KOPT-K1 (cell line): ENCODE measurements at regions not wholly inside any gene's neighbourhood (a gene's known extent, or its start where the extent isn't known, plus 50 kb on each side); places are given as distances from the start of the nearest gene placed in this dataset.
"Not testable (repeated sequence)": the region's sequence is repeated elsewhere in the genome, so short reads cannot be mapped to it uniquely, and the experiment has no call there.

Experiments
- H3K27ac ChIP-seq: fragments of 200-600 bp; sonication (generic); 2 replicates; pipeline ENCODE4 v1.5.1; 2016; ENCODE audit warnings: antibody characterized with exemption, mild to moderate bottlenecking, low read depth, low read length; ENCODE audit not compliant: poor library complexity, severe bottlenecking
- H3K36me3 ChIP-seq: fragments of 200-600 bp; sonication (generic); 2 replicates; pipeline ENCODE4 v1.5.1; 2017; ENCODE audit warnings: antibody characterized with exemption, mild to moderate bottlenecking, low read length, moderate library complexity; ENCODE audit not compliant: insufficient read depth
- H3K9me3 ChIP-seq: fragments of 200-600 bp; sonication (generic); 2 replicates; pipeline ENCODE4 v1.5.1; 2017; ENCODE audit warnings: antibody characterized with exemption, low read length, mild to moderate bottlenecking; ENCODE audit not compliant: insufficient read depth, poor library complexity, severe bottlenecking

DNA sequence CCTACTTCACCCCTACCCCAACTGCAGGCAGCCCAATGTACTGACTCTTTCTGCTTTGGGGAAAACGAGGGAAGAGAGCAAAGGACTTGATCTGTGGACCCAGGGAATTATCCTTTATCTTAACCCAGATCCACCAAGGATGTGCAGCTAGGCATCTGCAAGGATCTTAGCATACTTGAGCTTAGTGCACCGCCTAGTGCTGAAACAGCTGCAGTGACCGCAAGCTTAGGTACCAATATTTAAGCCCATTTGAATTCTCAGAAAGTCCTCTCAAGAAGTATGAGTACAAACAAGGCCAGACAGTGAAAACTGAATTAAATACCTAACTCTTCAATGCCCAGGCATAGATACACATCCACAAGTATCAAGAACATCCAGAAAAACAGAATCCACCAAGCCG lies 576.7 kb upstream of the ADAMTS16 start:
- H3K36me3 ChIP-seq = no peaks in the 10 kb centered on the region
- peaks cover 22% of the 10 kb centered on the region for H3K9me3 ChIP-seq
- peak overlapping the region; percentile 65 for H3K27ac ChIP-seq

DNA sequence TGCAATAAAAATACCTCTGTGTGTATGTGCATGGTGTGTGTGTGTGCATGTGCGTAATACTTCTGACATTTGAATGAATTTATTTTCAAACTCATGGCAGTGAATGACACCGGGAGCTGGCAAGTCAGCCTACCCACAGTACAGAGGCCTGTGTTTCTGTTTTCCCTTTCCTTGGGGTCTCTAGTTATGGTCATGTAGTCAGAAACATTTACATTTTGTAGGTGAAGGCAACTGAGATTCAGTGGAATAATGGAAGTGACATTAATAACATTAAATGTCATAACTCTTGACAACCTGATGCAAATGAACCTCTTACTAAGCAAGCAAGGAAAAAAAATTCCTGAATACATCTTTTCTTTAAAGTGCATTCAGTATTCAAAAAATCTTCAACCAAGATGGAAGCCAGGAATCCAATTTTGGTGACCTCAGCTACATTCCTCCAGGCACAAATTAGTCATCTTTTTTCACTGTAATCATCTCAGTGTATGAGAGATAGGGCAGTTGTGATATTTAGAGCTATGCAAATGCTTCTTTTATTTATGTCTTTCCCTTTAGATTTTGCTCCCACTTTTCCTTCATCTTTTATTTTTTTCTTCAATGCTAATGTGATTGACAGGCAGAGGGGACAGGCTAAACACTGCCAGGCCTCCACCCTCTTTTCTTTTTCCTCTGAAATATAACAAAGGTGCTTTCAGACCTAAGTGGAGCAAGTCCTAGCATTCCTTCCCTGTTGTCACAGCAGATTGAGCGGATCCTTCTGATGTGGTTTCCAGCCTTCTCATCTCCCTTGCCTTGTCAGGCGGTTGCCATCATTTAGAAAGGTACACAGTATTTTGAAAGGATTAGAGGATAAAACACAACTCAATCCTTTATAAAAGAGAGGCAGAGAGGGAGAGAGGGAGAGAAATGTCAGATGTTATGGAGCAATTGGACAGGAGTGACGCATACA lies 569.8 kb upstream of the ADAMTS16 start:
- Histone ChIP-seq H3K36me3 (no peaks in the 10 kb centered on the region), H3K27ac (no peak overlapping the region), H3K9me3 (no peaks in the 10 kb centered on the region)

DNA sequence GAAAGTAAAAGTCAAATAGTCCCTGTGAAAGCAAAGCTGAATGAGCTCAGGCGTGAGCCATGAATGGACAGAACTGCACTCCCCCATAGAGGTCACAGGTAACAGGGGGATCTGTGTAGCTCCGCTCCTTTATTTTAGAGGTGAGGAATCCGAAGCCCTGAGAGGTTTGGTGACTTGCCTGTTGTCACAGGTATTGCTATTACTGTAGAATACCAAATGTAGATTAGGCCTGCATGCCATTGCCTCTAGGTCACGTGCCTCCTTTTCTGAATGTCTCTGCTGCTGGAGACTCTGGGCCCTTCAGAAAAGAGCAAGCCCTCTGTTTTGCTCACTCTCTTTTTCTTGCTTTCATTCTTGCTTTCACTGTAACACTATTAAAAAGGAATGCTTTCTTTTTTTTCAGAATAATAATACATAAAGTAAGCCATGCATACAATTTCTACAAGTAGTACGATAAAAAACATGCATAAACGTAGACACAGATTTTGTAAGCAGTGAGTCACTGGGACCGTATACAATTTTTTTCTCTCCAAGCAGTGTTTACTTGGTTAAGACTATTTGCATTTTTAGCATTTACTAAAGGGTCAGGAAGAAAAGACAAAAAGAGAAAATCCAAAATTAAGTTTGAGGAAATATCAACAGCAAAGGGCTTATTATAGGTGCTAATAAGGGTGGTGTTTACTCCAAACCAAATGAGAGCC lies 568.7 kb upstream of the ADAMTS16 start:
- H3K9me3 ChIP-seq = no peaks in the 10 kb centered on the region
- no peaks in the 10 kb centered on the region for H3K36me3 ChIP-seq
- no peak overlapping the region for H3K27ac ChIP-seq

DNA sequence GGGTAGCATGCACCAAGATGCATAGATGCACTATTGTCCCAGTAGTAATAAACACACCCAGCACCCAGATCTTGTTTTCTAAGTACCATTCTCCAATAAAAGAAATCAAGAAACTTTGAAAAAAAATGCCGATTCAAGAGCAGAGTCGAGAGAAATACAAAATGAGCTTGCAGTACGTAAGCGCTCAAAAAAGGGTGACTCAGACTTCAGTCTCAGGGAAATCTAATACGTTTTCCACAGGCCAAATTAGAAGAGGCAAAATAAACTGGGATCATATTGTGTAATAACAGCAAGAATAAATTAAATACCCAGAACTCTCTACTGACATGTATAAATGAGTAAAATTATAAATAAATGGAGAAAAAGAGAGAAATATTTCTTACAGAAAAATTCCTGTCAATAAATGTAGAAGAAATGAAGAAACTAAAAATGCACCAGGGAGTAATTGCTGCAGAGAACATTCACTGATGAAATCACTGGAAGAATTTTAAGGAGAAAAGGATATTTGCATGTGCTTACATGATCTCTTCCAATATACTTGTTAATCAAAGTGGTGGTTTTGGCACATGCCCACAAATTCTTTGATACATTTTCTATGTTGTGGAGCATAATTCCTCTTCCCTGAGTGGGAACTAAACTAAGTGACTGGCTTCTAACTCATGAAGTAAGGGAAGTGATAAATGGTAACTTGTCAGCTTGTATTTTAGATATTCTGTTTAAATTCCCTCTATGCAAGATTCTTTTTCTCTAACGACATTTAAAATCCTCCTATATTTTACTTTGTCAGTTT lies 567.6 kb upstream of the ADAMTS16 start:
- Histone ChIP-seq H3K9me3 (no peaks in the 10 kb centered on the region), H3K27ac (no peak overlapping the region), H3K36me3 (no peaks in the 10 kb centered on the region)

DNA sequence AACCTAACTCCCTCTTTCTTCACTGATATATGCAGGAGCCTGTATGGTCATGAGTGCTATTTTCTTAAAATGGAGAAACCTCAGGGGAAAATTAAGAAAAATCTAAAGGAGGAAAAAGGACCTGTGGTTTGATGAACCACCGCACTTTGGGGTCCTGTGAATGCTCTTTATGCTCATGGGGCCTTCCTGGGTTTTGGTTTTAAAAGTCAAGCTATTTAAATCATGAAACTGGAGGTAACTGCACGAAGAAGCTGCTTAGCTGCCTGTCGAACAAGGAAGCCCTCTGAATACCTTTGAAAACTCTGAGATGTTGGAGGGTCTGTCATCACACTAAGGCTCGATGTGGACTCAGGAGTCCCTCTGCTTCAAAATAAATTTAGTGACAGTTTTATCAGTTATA lies 564.5 kb upstream of the ADAMTS16 start:
- no peak overlapping the region for H3K27ac ChIP-seq
- H3K36me3 ChIP-seq = no peaks in the 10 kb centered on the region
- H3K9me3 ChIP-seq = no peaks in the 10 kb centered on the region

DNA sequence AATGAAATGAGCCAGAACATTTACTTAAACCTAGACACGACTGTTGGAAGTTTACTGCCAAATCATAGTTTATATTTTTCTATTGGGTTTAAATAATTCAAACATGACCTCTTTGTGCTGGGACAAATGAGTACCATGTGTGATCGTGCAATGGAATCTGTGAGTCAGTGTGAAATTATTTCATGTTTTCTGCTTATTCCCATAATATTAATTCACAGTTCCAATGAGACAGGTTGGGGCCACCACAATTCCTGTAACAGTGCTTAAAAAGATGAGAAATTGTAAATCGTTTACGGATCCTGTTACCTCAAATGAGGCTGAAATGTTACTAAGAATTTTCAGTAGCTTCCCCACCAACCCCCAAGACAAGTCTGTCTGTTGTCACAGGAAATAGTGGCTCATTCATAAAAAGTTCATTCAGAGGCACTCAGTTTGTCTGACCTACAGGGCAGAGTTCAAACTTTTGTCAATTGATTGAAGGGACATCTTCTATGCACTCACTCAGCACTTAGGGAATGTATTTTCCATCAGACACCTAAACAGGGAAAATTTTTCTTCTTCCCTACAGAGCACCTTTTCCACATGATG lies 563.9 kb upstream of the ADAMTS16 start:
- Histone ChIP-seq H3K27ac (no peak overlapping the region), H3K9me3 (no peaks in the 10 kb centered on the region), H3K36me3 (no peaks in the 10 kb centered on the region)

DNA sequence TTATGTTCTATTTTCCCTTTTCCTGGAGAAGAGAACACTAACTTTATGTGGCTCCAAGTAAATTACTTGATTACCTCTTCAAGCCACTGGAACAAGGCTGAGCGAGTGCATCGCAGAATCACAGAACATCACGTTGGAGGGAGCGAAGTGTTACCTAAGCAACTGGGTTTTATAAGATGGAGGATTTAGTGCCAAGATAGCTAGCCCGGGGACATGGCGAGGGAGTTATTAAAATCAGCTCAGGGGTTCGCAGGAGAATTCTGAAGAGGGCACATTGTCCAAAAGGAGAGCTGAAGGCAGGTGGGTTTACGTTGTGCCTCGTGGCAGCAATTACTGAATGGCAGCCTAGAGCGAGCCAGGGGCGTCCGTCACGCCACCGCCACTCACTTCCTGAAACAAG lies 563.2 kb upstream of the ADAMTS16 start:
- Histone ChIP-seq H3K36me3 (no peaks in the 10 kb centered on the region), H3K9me3 (no peaks in the 10 kb centered on the region), H3K27ac (no peak overlapping the region)

DNA sequence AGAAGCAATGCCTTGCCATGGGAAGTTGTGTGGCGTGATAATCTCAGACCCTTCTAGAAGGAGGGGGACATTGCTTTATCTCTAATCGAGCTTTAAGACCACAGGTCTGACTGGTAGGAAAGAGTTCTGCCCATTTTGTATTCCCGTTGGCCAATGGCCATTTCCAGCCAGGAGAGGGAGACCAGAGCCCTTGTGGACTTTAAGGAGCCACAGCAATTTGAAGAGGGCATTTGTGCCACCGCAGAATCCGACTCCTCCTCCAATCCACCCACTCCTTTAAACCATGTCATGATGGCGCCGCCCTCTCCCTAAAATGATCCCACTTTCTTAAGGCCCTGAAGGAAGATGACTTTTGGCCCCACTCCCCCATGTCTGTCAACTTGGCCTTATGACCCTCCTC lies 560.5 kb upstream of the ADAMTS16 start:
- no peaks in the 10 kb centered on the region for H3K36me3 ChIP-seq
- no peaks in the 10 kb centered on the region for H3K9me3 ChIP-seq
- no peak overlapping the region for H3K27ac ChIP-seq

DNA sequence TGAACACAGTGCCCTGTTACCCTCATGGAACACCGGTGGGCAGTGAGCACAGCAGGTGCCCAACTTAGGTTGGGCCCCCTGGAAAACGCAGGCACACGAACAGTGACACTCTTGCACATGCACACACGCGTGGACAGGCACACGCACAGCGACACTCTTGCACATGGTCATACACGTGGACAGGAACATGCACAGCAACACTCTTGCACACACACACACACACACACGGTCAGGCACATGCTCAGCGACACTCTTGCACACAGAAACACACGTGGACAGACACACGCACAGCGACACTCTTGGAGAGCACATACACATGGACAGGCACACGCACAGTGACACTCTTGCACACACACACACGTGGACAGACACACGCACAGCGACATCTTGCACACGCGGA lies 559.4 kb upstream of the ADAMTS16 start:
- no peak overlapping the region for H3K27ac ChIP-seq
- no peaks in the 10 kb centered on the region for H3K36me3 ChIP-seq
- no peaks in the 10 kb centered on the region for H3K9me3 ChIP-seq

DNA sequence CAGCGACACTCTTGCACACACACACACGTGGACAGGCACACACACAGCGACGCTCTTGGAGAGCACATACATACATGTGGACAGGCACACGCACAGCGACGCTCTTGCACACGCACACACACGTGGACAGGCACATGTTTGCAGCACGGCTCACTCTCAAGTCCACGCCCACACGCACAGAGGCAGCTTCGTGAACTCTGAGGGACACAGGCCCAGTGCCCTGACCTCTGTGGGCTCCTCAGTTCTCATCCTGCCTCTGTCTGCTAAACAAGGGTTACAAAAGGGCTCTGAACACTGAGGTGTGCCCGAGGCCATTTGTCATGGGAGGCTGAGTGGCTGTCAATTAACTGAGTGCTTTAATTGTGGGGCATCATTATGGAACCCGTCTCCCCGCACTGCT lies 558.8 kb upstream of the ADAMTS16 start:
- no peaks in the 10 kb centered on the region for H3K9me3 ChIP-seq
- no peak overlapping the region for H3K27ac ChIP-seq
- H3K36me3 ChIP-seq = no peaks in the 10 kb centered on the region

DNA sequence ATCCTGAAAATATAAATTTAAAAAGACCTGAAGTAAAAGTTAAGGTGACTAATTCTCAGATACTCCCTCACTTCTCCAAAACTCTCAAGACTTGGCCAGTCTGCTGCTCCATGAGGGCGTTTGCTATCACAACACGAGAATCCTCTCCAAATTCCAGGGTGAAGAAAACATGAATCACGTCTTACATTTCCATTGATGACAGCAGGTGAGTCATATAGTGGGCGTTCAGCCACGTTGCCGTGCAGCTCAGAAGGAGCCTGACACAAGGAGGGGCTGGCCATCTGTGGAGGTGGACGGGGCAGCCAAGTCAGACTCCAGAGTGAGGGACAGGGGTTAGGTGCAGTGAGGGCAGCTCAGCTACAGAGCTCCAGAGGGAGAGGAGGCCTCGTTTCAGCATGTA lies 555.1 kb upstream of the ADAMTS16 start:
- no peak overlapping the region for H3K27ac ChIP-seq
- H3K9me3 ChIP-seq = no peaks in the 10 kb centered on the region
- H3K36me3 ChIP-seq = no peaks in the 10 kb centered on the region

DNA sequence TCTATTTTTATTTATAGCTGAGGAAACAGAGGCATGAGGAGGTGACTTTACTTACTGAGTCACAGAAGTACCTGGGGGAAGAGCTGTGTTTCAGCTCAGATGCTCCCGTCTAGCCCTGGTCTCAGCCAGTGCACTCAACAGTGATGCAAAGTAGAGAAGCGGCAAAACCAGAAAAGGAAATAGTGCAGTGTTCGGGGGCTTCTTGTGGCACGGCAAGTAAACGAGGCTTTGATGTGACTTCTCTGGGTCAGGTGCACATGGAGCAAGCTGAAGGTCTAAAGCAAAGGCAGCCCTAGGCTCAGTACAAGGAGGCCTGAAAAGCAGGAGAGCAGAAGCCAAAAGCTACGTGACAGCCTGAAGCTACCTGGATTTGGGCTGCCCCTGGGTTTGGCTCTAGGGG lies 526.7 kb upstream of the ADAMTS16 start:
- no peaks in the 10 kb centered on the region for H3K9me3 ChIP-seq

DNA sequence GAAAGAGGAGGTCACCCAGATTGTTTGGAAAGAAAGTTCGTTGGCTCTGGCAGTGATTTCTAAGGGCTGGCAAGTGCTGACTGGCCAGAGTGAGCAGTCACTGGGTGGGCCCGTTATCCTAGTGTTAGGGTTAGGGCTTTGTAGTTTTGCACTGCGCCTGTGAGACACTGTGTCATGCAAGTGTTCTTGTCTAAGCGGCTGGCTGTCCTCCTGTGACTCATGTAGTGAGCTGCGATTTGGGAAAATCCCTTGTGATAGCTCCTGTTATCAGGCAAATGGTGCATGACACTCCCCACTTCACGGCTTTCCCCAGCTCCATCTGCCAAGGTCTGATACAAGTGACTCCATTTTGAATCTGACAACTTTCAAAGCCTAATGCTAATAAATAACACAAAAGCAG lies 526.0 kb upstream of the ADAMTS16 start:
- H3K27ac ChIP-seq = no peak overlapping the region
- no peaks in the 10 kb centered on the region for H3K9me3 ChIP-seq
- no peaks in the 10 kb centered on the region for H3K36me3 ChIP-seq

More for the DNA sequence above, 526.7 kb upstream of the ADAMTS16 start:
- H3K36me3 ChIP-seq = no peaks in the 10 kb centered on the region
- H3K27ac ChIP-seq = no peak overlapping the region

DNA sequence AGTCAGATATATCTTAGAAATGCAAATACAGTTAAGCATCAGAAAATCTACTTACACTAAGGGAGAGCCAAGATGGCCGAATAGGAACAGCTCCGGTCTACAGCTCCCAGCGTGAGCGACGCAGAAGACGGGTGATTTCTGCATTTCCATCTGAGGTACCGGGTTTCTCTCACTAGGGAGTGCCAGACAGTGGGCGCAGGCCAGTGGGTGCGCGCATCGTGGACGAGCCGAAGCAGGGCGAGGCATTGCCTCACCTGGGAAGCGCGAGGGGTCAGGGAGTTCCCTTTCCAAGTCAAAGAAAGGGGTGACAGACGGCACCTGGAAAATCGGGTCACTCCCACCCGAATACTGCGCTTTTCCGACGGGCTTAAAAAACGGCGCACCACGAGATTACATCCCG lies 524.8 kb upstream of the ADAMTS16 start:
- not testable (repeated sequence) for H3K27ac ChIP-seq, H3K36me3 ChIP-seq, H3K9me3 ChIP-seq
